Tibial nerve (tissue), 4 donors: ENCODE measurements at regions not wholly inside any gene's neighbourhood (a gene's known extent, or its start where the extent isn't known, plus 50 kb on each side); places are given as distances from the start of the nearest gene placed in this dataset.

Experiments used
- DNase-seq, 2 donors: peaks; one replicate each; pipeline ENCODE4 v3.0.0-alpha.2; 2019; ENCODE audit warnings: low spot score in 2 of 2
- H3K27ac ChIP-seq, 4 donors: fragments of 200-600 bp; sonication (generic) in 3 of 4; one replicate each; pipeline ENCODE4 v1.5.1; 2017 to 2019; ENCODE audit warnings: mild to moderate bottlenecking in 1 of 4
- H3K27me3 ChIP-seq, 2 donors: fragments of 200-600 bp; sonication (generic) in 1 of 2; one replicate each; pipeline versions ENCODE4 v1.5.1 to v1.6.0; 2017 to 2019
- H3K36me3 ChIP-seq, 3 donors: fragments of 200-600 bp; sonication (generic); one replicate each; pipeline ENCODE4 v1.5.1; 2018 to 2019
- H3K4me1 ChIP-seq, 4 donors: fragments of 200-600 bp; sonication (generic) in 3 of 4; one replicate each; pipeline ENCODE4 v1.5.1; 2017 to 2019
- H3K4me3 ChIP-seq, 4 donors: fragments of 200-600 bp; sonication (generic) in 3 of 4; one replicate each; pipeline ENCODE4 v1.5.1; 2017 to 2019; ENCODE audit warnings: mild to moderate bottlenecking in 1 of 4, moderate library complexity in 1 of 4
- H3K9me3 ChIP-seq, 4 donors: fragments of 200-600 bp; sonication (generic) in 3 of 4; one replicate each; pipeline ENCODE4 v1.5.1; 2017 to 2019
- EP300 ChIP-seq, 2 donors: sonication (generic); formaldehyde crosslinking; IDR thresholded peaks; one replicate each; pipeline ENCODE4 v1.6.1; 2017; ENCODE audit warnings: antibody characterized with exemption in 2 of 2, mild to moderate bottlenecking in 1 of 2
- POLR2A ChIP-seq, 2 donors: fragments of 450-650 bp; IDR thresholded peaks; one replicate each; pipeline ENCODE4 v1.6.1; 2017; ENCODE audit warnings: antibody characterized with exemption in 2 of 2, mild to moderate bottlenecking in 2 of 2, moderate library complexity in 2 of 2
- WGBS, 2 donors: methylation state at CpG; one replicate each; pipeline ENCODE4 v1.1.5; 2018; 5-methylcytosine and 5-hydroxymethylcytosine counted together
- TF ChIP-seq, protein P1 (sequence below), 5 experiments: fragments of 200-600 bp in 3 of 5; fragments of 450-650 bp in 2 of 5; sonication (generic) in 3 of 5; IDR thresholded peaks; one replicate each; pipeline ENCODE4 v1.5.1; 2016 to 2019; ENCODE audit warnings: antibody characterized with exemption in 5 of 5, mild to moderate bottlenecking in 3 of 5, moderate library complexity in 2 of 5

DNA sequence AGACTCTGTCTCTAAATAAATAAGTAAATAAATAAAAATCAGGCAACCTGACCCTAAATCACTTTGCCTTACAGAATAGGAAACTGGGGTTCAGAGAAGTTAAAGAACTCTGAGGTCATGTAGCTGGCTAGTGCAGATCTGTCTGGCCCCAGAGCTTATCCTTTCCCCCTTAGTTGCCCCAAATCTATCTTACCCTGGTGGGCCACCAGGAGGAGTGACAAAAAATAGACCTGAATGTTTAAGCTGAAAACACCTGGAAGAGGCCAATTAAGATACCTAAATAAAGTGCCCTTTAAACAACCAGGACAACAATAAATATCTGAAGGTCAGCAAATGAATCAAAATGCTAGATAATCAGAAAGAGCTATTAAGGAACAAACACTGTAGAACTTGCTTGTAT, 59.7 kb downstream of the TEX35 start:
- TF ChIP-seq, protein P1, sequence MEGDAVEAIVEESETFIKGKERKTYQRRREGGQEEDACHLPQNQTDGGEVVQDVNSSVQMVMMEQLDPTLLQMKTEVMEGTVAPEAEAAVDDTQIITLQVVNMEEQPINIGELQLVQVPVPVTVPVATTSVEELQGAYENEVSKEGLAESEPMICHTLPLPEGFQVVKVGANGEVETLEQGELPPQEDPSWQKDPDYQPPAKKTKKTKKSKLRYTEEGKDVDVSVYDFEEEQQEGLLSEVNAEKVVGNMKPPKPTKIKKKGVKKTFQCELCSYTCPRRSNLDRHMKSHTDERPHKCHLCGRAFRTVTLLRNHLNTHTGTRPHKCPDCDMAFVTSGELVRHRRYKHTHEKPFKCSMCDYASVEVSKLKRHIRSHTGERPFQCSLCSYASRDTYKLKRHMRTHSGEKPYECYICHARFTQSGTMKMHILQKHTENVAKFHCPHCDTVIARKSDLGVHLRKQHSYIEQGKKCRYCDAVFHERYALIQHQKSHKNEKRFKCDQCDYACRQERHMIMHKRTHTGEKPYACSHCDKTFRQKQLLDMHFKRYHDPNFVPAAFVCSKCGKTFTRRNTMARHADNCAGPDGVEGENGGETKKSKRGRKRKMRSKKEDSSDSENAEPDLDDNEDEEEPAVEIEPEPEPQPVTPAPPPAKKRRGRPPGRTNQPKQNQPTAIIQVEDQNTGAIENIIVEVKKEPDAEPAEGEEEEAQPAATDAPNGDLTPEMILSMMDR (IDR thresholded peaks at IDR 0.05), result no peak
- TF ChIP-seq POLR2A (IDR thresholded peaks at IDR 0.05), result no peak
- no peak for TF ChIP-seq EP300 (IDR thresholded peaks at IDR 0.05)
- Histone ChIP-seq H3K4me1 (no peaks in the 10 kb centered on the region), H3K4me3 (no peak overlapping the region), H3K27me3 (no peaks in the 10 kb centered on the region), H3K9me3 (no peaks in the 10 kb centered on the region), H3K36me3 (no peaks in the 10 kb centered on the region), H3K27ac (no peak overlapping the region)
- no peak for DNase-seq

DNA sequence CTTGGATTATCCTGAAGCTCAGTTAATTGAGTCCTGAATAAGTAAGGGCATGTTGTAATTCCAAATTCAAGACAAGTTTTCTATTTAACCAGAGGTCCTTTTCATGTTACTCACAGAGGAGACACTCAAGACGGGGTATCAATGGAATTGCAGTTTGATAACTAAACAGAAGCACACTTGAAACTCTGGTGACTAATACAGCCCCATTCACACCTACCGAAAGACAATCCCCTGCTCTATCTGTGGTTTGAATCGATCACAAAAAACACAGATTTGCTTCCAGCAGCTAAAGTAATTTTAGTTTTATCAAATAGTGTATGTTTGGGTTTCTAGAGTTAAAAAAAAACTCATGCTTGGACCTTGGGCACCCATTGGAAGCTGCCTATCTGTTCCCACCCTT, 60.4 kb downstream of the TEX35 start:
- DNase-seq, result no peak
- Histone ChIP-seq H3K27ac (no peak overlapping the region), H3K4me3 (no peak overlapping the region), H3K4me1 (no peaks in the 10 kb centered on the region), H3K27me3 (no peaks in the 10 kb centered on the region), H3K9me3 (no peaks in the 10 kb centered on the region), H3K36me3 (no peaks in the 10 kb centered on the region)
- TF ChIP-seq EP300 (IDR thresholded peaks at IDR 0.05), result no peak
- no peak for TF ChIP-seq POLR2A (IDR thresholded peaks at IDR 0.05)
- TF ChIP-seq, protein P1 (IDR thresholded peaks at IDR 0.05), result no peak
- WGBS, 2 donors, result 77 to 80% methylated on average over 3 of the region's 3 CpGs

DNA sequence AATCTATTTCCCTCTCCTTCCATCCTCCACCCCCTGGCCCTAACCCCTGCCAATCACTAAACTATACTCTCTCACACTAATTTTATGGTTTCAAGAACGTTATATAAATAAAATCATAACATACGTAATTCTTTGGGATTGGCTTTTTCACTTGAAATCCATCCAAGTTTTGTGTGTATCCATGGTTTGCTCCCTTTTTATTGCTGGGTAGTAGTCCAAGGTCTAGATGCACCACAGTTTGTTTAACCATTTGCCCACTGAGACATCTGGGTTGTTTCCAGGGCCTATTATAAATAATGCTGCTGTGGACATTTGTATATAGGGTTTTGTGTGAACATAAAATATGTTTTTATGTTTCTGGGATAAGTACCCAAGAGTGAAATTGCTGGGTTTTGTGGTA, 61.4 kb downstream of the TEX35 start:
- no peak overlapping the region for H3K27ac ChIP-seq
- H3K4me3 ChIP-seq, result no peak overlapping the region
- WGBS, 2 donors, result 64 to 66% methylated on average over 2 of the region's 2 CpGs
- no peaks in the 10 kb centered on the region for H3K9me3 ChIP-seq
- DNase-seq, result no peak
- no peaks in the 10 kb centered on the region for H3K4me1 ChIP-seq
- H3K27me3 ChIP-seq, result no peaks in the 10 kb centered on the region
- H3K36me3 ChIP-seq, result no peaks in the 10 kb centered on the region
- TF ChIP-seq, protein P1 (IDR thresholded peaks at IDR 0.05), result no peak
- TF ChIP-seq POLR2A (IDR thresholded peaks at IDR 0.05) (no peak), EP300 (IDR thresholded peaks at IDR 0.05) (no peak)

DNA sequence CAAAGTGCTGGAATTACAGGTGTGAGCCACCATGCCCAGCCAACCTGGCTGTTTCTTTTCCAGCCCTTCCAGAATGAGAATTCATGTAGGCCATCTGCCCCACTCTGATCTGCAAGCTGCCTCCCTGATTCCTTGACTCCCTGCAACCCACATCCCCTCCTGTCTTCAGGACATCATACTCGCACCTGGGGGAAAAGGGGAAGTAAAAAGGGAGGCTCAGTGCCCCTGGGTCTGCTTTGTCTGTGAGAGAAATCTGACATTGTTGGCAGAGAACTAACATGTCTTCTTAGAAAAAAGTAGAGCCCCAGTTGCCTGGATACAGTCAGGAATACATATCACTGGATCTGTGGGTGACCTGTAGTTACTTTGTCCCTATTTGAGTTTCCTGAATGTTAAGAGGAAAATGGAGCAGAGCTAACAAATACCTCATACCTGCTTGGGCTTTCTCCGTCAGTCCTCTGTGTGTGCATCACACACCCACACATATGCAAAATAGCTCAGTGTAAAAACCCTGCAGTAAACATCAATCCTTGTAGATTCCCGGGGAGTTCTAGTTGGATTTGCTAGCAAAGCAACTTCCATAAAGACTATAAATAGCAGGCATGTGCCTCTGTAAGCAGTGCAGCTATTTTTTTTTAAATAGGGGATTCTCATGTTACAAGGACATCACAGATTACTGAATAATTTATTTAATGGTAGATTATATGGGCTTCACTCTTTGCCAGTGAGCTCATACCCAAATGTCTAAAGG, 62.9 kb downstream of the TEX35 start:
- no peak overlapping the region for H3K4me3 ChIP-seq
- H3K9me3 ChIP-seq, result no peaks in the 10 kb centered on the region
- no peaks in the 10 kb centered on the region for H3K27me3 ChIP-seq
- TF ChIP-seq POLR2A (IDR thresholded peaks at IDR 0.05) (no peak), EP300 (IDR thresholded peaks at IDR 0.05) (no peak)
- TF ChIP-seq, protein P1 (IDR thresholded peaks at IDR 0.05), result no peak
- no peaks in the 10 kb centered on the region for H3K4me1 ChIP-seq
- no peak for DNase-seq
- H3K36me3 ChIP-seq, result no peaks in the 10 kb centered on the region
- peak overlapping the region in 1 of 4 donors; percentile 23 for H3K27ac ChIP-seq
- 52 to 53% methylated on average over 3 of the region's 3 CpGs for WGBS, 2 donors

DNA sequence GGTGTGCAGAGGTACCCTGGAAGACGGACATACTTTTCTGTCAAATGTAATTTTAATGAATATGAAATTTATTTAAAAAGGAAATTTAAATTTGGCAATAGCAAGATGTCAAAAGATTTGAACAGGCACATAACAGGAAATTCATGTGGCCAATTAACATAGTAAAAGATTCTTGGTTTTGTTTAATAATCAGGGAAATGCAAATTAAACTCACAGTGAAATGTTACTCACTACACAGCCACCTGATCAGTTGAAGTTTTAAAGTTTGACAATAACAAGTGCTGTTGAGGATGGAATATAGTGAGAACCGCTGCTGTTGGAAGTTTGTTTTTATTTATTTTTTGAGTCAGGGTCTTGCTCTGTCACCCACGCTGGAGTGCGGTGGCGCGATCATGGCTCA, 63.9 kb downstream of the TEX35 start:
- Histone ChIP-seq H3K36me3 (no peaks in the 10 kb centered on the region), H3K27me3 (no peaks in the 10 kb centered on the region), H3K4me1 (no peaks in the 10 kb centered on the region), H3K4me3 (no peak overlapping the region), H3K9me3 (no peaks in the 10 kb centered on the region), H3K27ac (peak overlapping the region in 1 of 4 donors; percentile 36)
- 95 to 96% methylated on average over 6 of the region's 6 CpGs for WGBS, 2 donors
- DNase-seq, result no peak
- TF ChIP-seq EP300 (IDR thresholded peaks at IDR 0.05), result no peak
- TF ChIP-seq, protein P1 (IDR thresholded peaks at IDR 0.05), result no peak
- TF ChIP-seq POLR2A (IDR thresholded peaks at IDR 0.05), result no peak
